DND-41 (cell line): ENCODE measurements at regions not wholly inside any gene's neighbourhood (a gene's known extent, or its start where the extent isn't known, plus 50 kb on each side); places are given as distances from the start of the nearest gene placed in this dataset.

Experiments
- CTCF ChIP-seq: IDR thresholded peaks from 2 replicates; pipeline ENCODE4 v1.5.1; 2012; ENCODE audit warnings: borderline replicate concordance, low read length, moderate library complexity, mild to moderate bottlenecking; ENCODE audit not compliant: poor library complexity, severe bottlenecking; ENCODE audit errors: extremely low read depth
- EZH2 ChIP-seq: IDR thresholded peaks from 3 replicates; pipeline ENCODE4 v1.6.1; 2012; ENCODE audit warnings: borderline replicate concordance, low read depth, mild to moderate bottlenecking, moderate library complexity, low read length, inconsistent platforms; ENCODE audit not compliant: severe bottlenecking

DNA sequence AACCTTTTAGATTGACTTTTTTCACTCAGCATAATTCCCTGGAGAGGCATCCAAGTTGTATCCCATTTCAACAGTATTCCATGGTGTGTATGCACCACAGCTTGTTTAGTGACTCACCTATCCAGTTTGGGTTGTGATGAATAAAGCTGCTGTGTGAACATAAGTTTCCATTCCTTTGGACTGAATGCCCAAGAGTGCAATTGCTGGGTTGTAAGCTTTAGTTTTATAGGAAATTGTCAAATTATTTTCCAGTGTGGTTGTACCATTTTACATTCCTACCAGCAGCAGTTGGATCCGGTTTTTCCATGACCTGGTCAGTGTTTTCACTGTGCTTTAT is 60.9 kb upstream of the TMED7 start:
- TF ChIP-seq CTCF (no peak), EZH2 (no peak)
